ENCODE measurements at regions not wholly inside any gene's neighbourhood (a gene's known extent, or its start where the extent isn't known, plus 50 kb on each side); places are given as distances from the start of the nearest gene placed in this dataset.

GRCh38 chr7:26444555-26444954 lies 152.9 kb downstream of the SNX10 start:
- TF ChIP-seq CTCF (IDR thresholded peaks at IDR 0.05) (no peak), MAX (IDR thresholded peaks at IDR 0.05; ENCODE audit: low read depth) (no peak), RFX5 (IDR thresholded peaks at IDR 0.05; ENCODE audit: low read length) (no peak), TEAD4 (IDR thresholded peaks at IDR 0.05; ENCODE audit: borderline replicate concordance, insufficient read depth) (no peak), USF1 (IDR thresholded peaks at IDR 0.05; ENCODE audit: borderline replicate concordance, low read depth) (no peak), ZBTB33 (IDR thresholded peaks at IDR 0.05; ENCODE audit: borderline replicate concordance, low read depth) (no peak), EP300 (IDR thresholded peaks at IDR 0.05; ENCODE audit: borderline replicate concordance in 1 of 2, low read depth in 1 of 2, low read length in 1 of 2) (no peak), PBX3 (IDR thresholded peaks at IDR 0.05) (no peak)

Measured in SK-N-SH (cell line).